IMR-90 (cell line): ENCODE measurements at regions not wholly inside any gene's neighbourhood (a gene's known extent, or its start where the extent isn't known, plus 50 kb on each side); places are given as distances from the start of the nearest gene placed in this dataset.

ENCODE experiments used
- ATAC-seq: fragments of 200-7000 bp; cut with Tn5 transposase; 2 replicates; pipeline ENCODE4 v1.9.1; 2020; ENCODE audit warnings: low read depth, mild to moderate bottlenecking, moderate library complexity
- BruUV-seq: library from RNA; stranded (reverse); fragments of 400-500 nt; replicated peaks from 2 replicates; lab custom pipeline; 2021; lab: Mats Ljungman, UMichigan
- CTCF ChIA-PET: fragments of 300-600 bp; formaldehyde crosslinking; extraction: SDS; loops from one replicate; lab custom pipeline; 2021; ENCODE audit warnings: antibody characterized with exemption; lab: Yijun Ruan, JAX
- POLR2A ChIA-PET: fragments of 300-600 bp; sonication (Branson Sonifier 250); formaldehyde crosslinking; loops from one replicate; lab custom pipeline; 2022; ENCODE audit warnings: antibody characterized with exemption; ENCODE audit not compliant: unreplicated experiment; lab: Charles Lee
- DNase-seq: peaks from one replicate; pipeline ENCODE4 v3.0.0; 2013
- H2AFZ ChIP-seq: replicated peaks from 2 replicates; pipeline ENCODE3; 2013; ENCODE audit warnings: low read length, mild to moderate bottlenecking; ENCODE audit not compliant: poor library complexity
- H2AK5ac ChIP-seq: 2 replicates; pipeline ENCODE4 v1.6.1; 2013; ENCODE audit warnings: low read depth, low read length, inconsistent platforms
- H2AK9ac ChIP-seq: replicated peaks from 2 replicates; pipeline ENCODE3; 2013; ENCODE audit warnings: mild to moderate bottlenecking, low read depth, low read length, moderate library complexity; ENCODE audit not compliant: poor library complexity
- H2BK120ac ChIP-seq: 2 replicates; pipeline ENCODE4 v1.6.1; 2013; ENCODE audit warnings: low read depth, low read length, inconsistent platforms
- H2BK15ac ChIP-seq: 3 replicates; pipeline ENCODE4 v1.6.1; 2013; ENCODE audit warnings: low read depth, low read length, inconsistent platforms
- H2BK20ac ChIP-seq: 2 replicates; pipeline ENCODE4 v1.6.1; 2013; ENCODE audit warnings: low read depth, mild to moderate bottlenecking, inconsistent platforms, low read length, moderate library complexity
- H2BK5ac ChIP-seq: 2 replicates; pipeline ENCODE4 v1.6.1; 2013; ENCODE audit warnings: mild to moderate bottlenecking, low read depth, low read length, inconsistent platforms; ENCODE audit not compliant: poor library complexity, severe bottlenecking
- H3K14ac ChIP-seq: replicated peaks from 2 replicates; pipeline ENCODE4 v1.6.1; 2013; ENCODE audit warnings: low read depth, low read length, inconsistent platforms
- H3K18ac ChIP-seq: 2 replicates; pipeline ENCODE4 v1.6.1; 2013; ENCODE audit warnings: low read depth, low read length, control low read depth
- H3K23ac ChIP-seq: 2 replicates; pipeline ENCODE4 v1.6.1; 2013; ENCODE audit warnings: low read depth, low read length, inconsistent platforms
- H3K27ac ChIP-seq: 2 replicates; pipeline ENCODE4 v1.5.1; 2013; ENCODE audit warnings: mild to moderate bottlenecking, control low read depth, low read length; ENCODE audit not compliant: insufficient read depth
- H3K27me3 ChIP-seq: 2 replicates; pipeline ENCODE4 v1.6.1; 2013; ENCODE audit warnings: low read length; ENCODE audit not compliant: control insufficient read depth, insufficient read depth
- H3K36me3 ChIP-seq: 2 replicates; pipeline ENCODE4 v1.6.1; 2013; ENCODE audit warnings: low read length, mixed read lengths; ENCODE audit not compliant: control insufficient read depth, insufficient read depth
- H3K4ac ChIP-seq: 2 replicates; pipeline ENCODE4 v1.6.1; 2013; ENCODE audit warnings: low read depth, low read length, inconsistent platforms
- H3K4me1 ChIP-seq: 2 replicates; pipeline ENCODE4 v1.6.1; 2013; ENCODE audit warnings: low read length, mixed read lengths; ENCODE audit not compliant: control insufficient read depth, insufficient read depth
- H3K4me2 ChIP-seq: 2 replicates; pipeline ENCODE4 v1.6.1; 2013; ENCODE audit warnings: low read depth, mild to moderate bottlenecking, control low read depth, low read length, moderate library complexity
- H3K4me3 ChIP-seq: 2 replicates; pipeline ENCODE4 v1.5.1; 2013; ENCODE audit warnings: low read depth, mild to moderate bottlenecking, control low read depth, low read length, moderate library complexity; ENCODE audit not compliant: insufficient read depth
- H3K56ac ChIP-seq: 2 replicates; pipeline ENCODE4 v1.6.1; 2013; ENCODE audit warnings: low read length, inconsistent platforms; ENCODE audit not compliant: insufficient read depth; ENCODE audit errors: extremely low read depth
- H3K79me1 ChIP-seq, 2 experiments: 2 replicates each; pipeline ENCODE4 v1.6.1; 2013; ENCODE audit warnings: low read length in 2 of 2, inconsistent platforms in 1 of 2, low read depth in 1 of 2
- H3K9ac ChIP-seq: 2 replicates; pipeline ENCODE4 v1.6.1; 2013; ENCODE audit warnings: low read depth, low read length, control low read depth
- H3K9me1 ChIP-seq: 2 replicates; pipeline ENCODE4 v1.6.1; 2013; ENCODE audit warnings: low read length, inconsistent platforms; ENCODE audit not compliant: insufficient read depth
- H3K9me3 ChIP-seq: 2 replicates; pipeline ENCODE4 v1.6.1; 2013; ENCODE audit warnings: low read length; ENCODE audit not compliant: control insufficient read depth, insufficient read depth
- H4K20me1 ChIP-seq: 2 replicates; pipeline ENCODE4 v1.6.1; 2013; ENCODE audit warnings: low read length, inconsistent platforms; ENCODE audit not compliant: insufficient read depth
- H4K5ac ChIP-seq: 2 replicates; pipeline ENCODE4 v1.6.1; 2013; ENCODE audit warnings: mild to moderate bottlenecking, low read depth, low read length, control low read depth
- H4K8ac ChIP-seq, 2 experiments: 2 replicates each; pipeline ENCODE4 v1.6.1; 2013; ENCODE audit warnings: low read depth in 2 of 2, low read length in 2 of 2, control low read depth in 1 of 2, inconsistent platforms in 1 of 2
- H4K91ac ChIP-seq: 2 replicates; pipeline ENCODE4 v1.6.1; 2013; ENCODE audit warnings: low read depth, low read length, inconsistent platforms; ENCODE audit not compliant: insufficient read depth
- BHLHE40 ChIP-seq: fragments of 150-350 bp; IDR thresholded peaks from 2 replicates; pipeline ENCODE4 v1.6.1; 2016; ENCODE audit warnings: mild to moderate bottlenecking, low read depth, low read length
- CEBPB ChIP-seq: IDR thresholded peaks from 2 replicates; pipeline ENCODE4 v1.6.1; 2012; ENCODE audit warnings: low read depth, low read length, improper control_type of control experiment
- CHD1 ChIP-seq: IDR thresholded peaks from 2 replicates; pipeline ENCODE4 v1.6.1; 2012; ENCODE audit warnings: low read depth, low read length, improper control_type of control experiment
- CTCF ChIP-seq: conservative IDR thresholded peaks from 2 replicates; pipeline ENCODE4 v1.5.1; 2012; ENCODE audit warnings: mild to moderate bottlenecking, low read depth, low read length, improper control_type of control experiment
- ELK1 ChIP-seq: fragments of 150-350 bp; IDR thresholded peaks from 2 replicates; pipeline ENCODE4 v1.6.1; 2016; ENCODE audit warnings: low read depth, mild to moderate bottlenecking, low read length, moderate library complexity, borderline replicate concordance
- FOS ChIP-seq: fragments of 150-350 bp; IDR thresholded peaks from 2 replicates; pipeline ENCODE4 v1.6.1; 2016; ENCODE audit warnings: low read depth, low read length
- MAFK ChIP-seq: IDR thresholded peaks from 2 replicates; pipeline ENCODE4 v1.6.1; 2012; ENCODE audit warnings: low read depth, low read length, improper control_type of control experiment
- MXI1 ChIP-seq: IDR thresholded peaks from 2 replicates; pipeline ENCODE4 v1.6.1; 2012; ENCODE audit warnings: low read depth, mild to moderate bottlenecking, low read length, moderate library complexity, borderline replicate concordance
- NFE2L2 ChIP-seq: fragments of 150-350 bp; IDR thresholded peaks from 2 replicates; pipeline ENCODE4 v1.6.1; 2016; ENCODE audit warnings: low read depth, mild to moderate bottlenecking, low read length
- POLR2A ChIP-seq: IDR thresholded peaks from 2 replicates; pipeline ENCODE4 v1.6.1; 2012; ENCODE audit warnings: mild to moderate bottlenecking, low read depth, low read length
- RAD21 ChIP-seq: IDR thresholded peaks from 2 replicates; pipeline ENCODE4 v1.6.1; 2012; ENCODE audit warnings: low read length, improper control_type of control experiment
- RCOR1 ChIP-seq: IDR thresholded peaks from 2 replicates; pipeline ENCODE4 v1.6.1; 2012; ENCODE audit warnings: mild to moderate bottlenecking, low read length, improper control_type of control experiment; ENCODE audit not compliant: insufficient replicate concordance
- RFX5 ChIP-seq: IDR thresholded peaks from 2 replicates; pipeline ENCODE4 v1.8.0; 2012; ENCODE audit warnings: low read depth, mild to moderate bottlenecking, low read length, moderate library complexity
- SMC3 ChIP-seq: fragments of 150-350 bp; IDR thresholded peaks from 2 replicates; pipeline ENCODE4 v1.6.1; 2016; ENCODE audit warnings: low read depth, mild to moderate bottlenecking, antibody characterized with exemption, low read length, moderate library complexity
- WGBS, 2 experiments: methylation state at CpG; one replicate each; pipeline versions ENCODE4 v1.1.5 to v1.1.7; 2013; ENCODE audit warnings: missing lambda C conversion rate in 2 of 2; ENCODE audit not compliant: insufficient read length in 1 of 2; ENCODE audit errors: extremely low coverage in 2 of 2; 5-methylcytosine and 5-hydroxymethylcytosine counted together
- dilution Hi-C: fragments of 300-500 bp; cut with HindIII; formaldehyde crosslinking; loops from one replicate; pipeline ENCODE4 v1.14.3; 2018; ENCODE audit warnings: low sequenced_read_pairs; ENCODE audit not compliant: unreplicated experiment
- in situ Hi-C: fragments of 300-500 bp; cut with MboI; formaldehyde crosslinking; loops from 3 replicates; pipeline ENCODE4 v1.14.3; 2019; ENCODE audit warnings: low sequenced_read_pairs, inconsistent platforms, mixed read lengths
- intact Hi-C: fragments of 100-400 bp; cut with micrococcal nuclease; formaldehyde crosslinking; loops from 2 replicates; pipeline ENCODE4 v1.10.0; 2022
- TF ChIP-seq, protein P1 (sequence below): fragments of 150-350 bp; IDR thresholded peaks from 2 replicates; pipeline ENCODE4 v1.6.1; 2017; ENCODE audit warnings: mild to moderate bottlenecking, antibody characterized with exemption, low read length, low read depth

DNA sequence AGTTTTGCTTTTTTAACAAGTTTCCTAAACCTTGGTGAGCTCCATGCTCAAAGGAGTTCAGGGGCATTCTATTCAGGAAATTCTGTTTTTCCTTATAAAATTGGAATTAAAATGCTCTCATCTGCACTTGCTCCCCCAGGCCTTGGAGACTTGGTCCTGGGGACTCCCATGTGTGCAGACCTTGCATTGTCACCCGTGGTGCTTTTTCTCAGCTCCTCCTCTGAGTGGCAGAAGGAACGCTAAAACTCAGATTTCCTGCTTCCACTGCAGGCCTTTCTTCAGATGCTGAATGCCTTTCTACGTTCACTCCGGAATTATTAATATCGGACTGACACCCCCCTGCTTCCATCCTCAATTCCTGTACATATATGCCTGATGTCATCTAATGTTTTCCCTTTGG, 248.7 kb upstream of the RREB1 start:
- POLR2A ChIA-PET, result no interaction called here
- CTCF ChIA-PET, result interaction anchor here (0.6 kb wide), 1 partner anchor 101 kb away, joined by 3 read pairs; no protein-coding TSS in a partner anchor
- H2AK5ac ChIP-seq, result no peak overlapping the region
- H2AFZ ChIP-seq, result no peak overlapping the region
- 42% methylated on average over 2 of the region's 5 CpGs; no CpG with 5 or more reads in 1 of the 2 experiments for WGBS, 2 experiments
- H3K9me1 ChIP-seq, result no peaks in the 10 kb centered on the region
- DNase-seq (no peak), ATAC-seq (no peak)
- TF ChIP-seq RCOR1, result no peak
- TF ChIP-seq POLR2A, result no peak
- TF ChIP-seq ELK1, result no peak
- no peak for TF ChIP-seq RAD21
- no peak for TF ChIP-seq MXI1
- TF ChIP-seq CHD1, result no peak
- no peak for TF ChIP-seq BHLHE40
- no peak for TF ChIP-seq NFE2L2
- TF ChIP-seq, protein P1, sequence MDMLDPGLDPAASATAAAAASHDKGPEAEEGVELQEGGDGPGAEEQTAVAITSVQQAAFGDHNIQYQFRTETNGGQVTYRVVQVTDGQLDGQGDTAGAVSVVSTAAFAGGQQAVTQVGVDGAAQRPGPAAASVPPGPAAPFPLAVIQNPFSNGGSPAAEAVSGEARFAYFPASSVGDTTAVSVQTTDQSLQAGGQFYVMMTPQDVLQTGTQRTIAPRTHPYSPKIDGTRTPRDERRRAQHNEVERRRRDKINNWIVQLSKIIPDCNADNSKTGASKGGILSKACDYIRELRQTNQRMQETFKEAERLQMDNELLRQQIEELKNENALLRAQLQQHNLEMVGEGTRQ, result no peak
- TF ChIP-seq RFX5, result no peak
- no peak for TF ChIP-seq MAFK
- TF ChIP-seq CTCF, result no peak
- no peak for TF ChIP-seq FOS
- no peak for TF ChIP-seq SMC3
- no peak for TF ChIP-seq CEBPB
- H3K27ac ChIP-seq, result no peak overlapping the region
- no peaks in the 10 kb centered on the region for H3K79me1 ChIP-seq
- no peak overlapping the region for H2BK5ac ChIP-seq
- H3K4ac ChIP-seq, result no peak overlapping the region
- H4K20me1 ChIP-seq, result no peaks in the 10 kb centered on the region
- no peak overlapping the region for H2AK9ac ChIP-seq
- H3K4me3 ChIP-seq, result no peak overlapping the region
- no peak overlapping the region for H3K14ac ChIP-seq
- no peaks in the 10 kb centered on the region for H3K27me3 ChIP-seq
- H3K23ac ChIP-seq, result no peak overlapping the region
- no peak overlapping the region for H2BK15ac ChIP-seq
- H3K9ac ChIP-seq, result no peak overlapping the region
- intact Hi-C loops (loop anchor here (10.0 kb wide), 1 partner anchor 246 kb away; the partner anchor contains the start of gene RREB1), in situ Hi-C loops (no loop called here), dilution Hi-C loops (no loop called here)
- H4K91ac ChIP-seq, result no peak overlapping the region
- H3K4me2 ChIP-seq, result no peak overlapping the region
- H2BK20ac ChIP-seq, result no peak overlapping the region
- H3K4me1 ChIP-seq, result peaks cover 9% of the 10 kb centered on the region
- H3K36me3 ChIP-seq, result no peaks in the 10 kb centered on the region
- BruUV-seq, result no TSS peak
- H3K9me3 ChIP-seq, result no peaks in the 10 kb centered on the region
- no peak overlapping the region for H2BK120ac ChIP-seq
- no peak overlapping the region for H3K18ac ChIP-seq
- no peak overlapping the region for H3K56ac ChIP-seq
- H4K5ac ChIP-seq, result no peak overlapping the region
- no peak overlapping the region for H4K8ac ChIP-seq
